PC-9 (cell line): ENCODE measurements at regions not wholly inside any gene's neighbourhood (a gene's known extent, or its start where the extent isn't known, plus 50 kb on each side); places are given as distances from the start of the nearest gene placed in this dataset.

ENCODE experiments used
- BruUV-seq: library from RNA; stranded (reverse); fragments of 400-500 nt; replicated peaks from 2 replicates; lab custom pipeline; 2021; lab: Mats Ljungman, UMichigan
- CTCF ChIA-PET: fragments of 300-600 bp; sonication (Branson Sonifier 250); formaldehyde crosslinking; loops from one replicate; lab custom pipeline; 2022; ENCODE audit warnings: antibody characterized with exemption; lab: Charles Lee
- POLR2A ChIA-PET: fragments of 300-600 bp; sonication (Branson Sonifier 250); formaldehyde crosslinking; loops from one replicate; lab custom pipeline; 2022; ENCODE audit warnings: antibody characterized with exemption; ENCODE audit not compliant: unreplicated experiment; lab: Charles Lee
- DNase-seq, 2 experiments: peaks; one replicate each; pipeline versions ENCODE4 v3.0.0 to v3.0.0-alpha.2; 2015 to 2022; ENCODE audit warnings: mixed read lengths in 1 of 2
- H2AFZ ChIP-seq: fragments of 200-600 bp; sonication (generic); 2 replicates; pipeline ENCODE4 v1.8.1; 2017; ENCODE audit warnings: antibody characterized with exemption
- H3F3A ChIP-seq: fragments of 200-600 bp; sonication (generic); 2 replicates; pipeline ENCODE4 v1.8.1; 2017; ENCODE audit warnings: antibody characterized with exemption, mild to moderate bottlenecking, low read depth; ENCODE audit not compliant: insufficient read depth
- H3K27ac ChIP-seq: fragments of 200-600 bp; sonication (generic); 2 replicates; pipeline ENCODE4 v1.6.1; 2016; ENCODE audit warnings: mixed run types
- H3K27me3 ChIP-seq: fragments of 200-600 bp; sonication (generic); 2 replicates; pipeline ENCODE4 v1.6.1; 2016; ENCODE audit warnings: low read depth, mixed run types; ENCODE audit not compliant: insufficient read depth
- H3K36me3 ChIP-seq: fragments of 200-600 bp; sonication (generic); 2 replicates; pipeline ENCODE4 v1.6.1; 2016; ENCODE audit warnings: low read depth, mixed run types
- H3K4me1 ChIP-seq: fragments of 200-600 bp; sonication (generic); replicated peaks from 2 replicates; pipeline ENCODE4 v1.6.1; 2016; ENCODE audit warnings: mixed run types; ENCODE audit not compliant: insufficient read depth
- H3K4me2 ChIP-seq: fragments of 200-600 bp; sonication (generic); 2 replicates; pipeline ENCODE4 v1.6.1; 2017; ENCODE audit warnings: mixed run types
- H3K4me3 ChIP-seq: fragments of 200-600 bp; sonication (generic); 2 replicates; pipeline ENCODE4 v1.6.1; 2016; ENCODE audit warnings: mixed run types
- H3K79me2 ChIP-seq: fragments of 200-600 bp; sonication (generic); 2 replicates; pipeline ENCODE4 v1.6.1; 2017; ENCODE audit warnings: low read depth, mixed run types
- H3K9me2 ChIP-seq: fragments of 200-600 bp; sonication (generic); 2 replicates; pipeline ENCODE4 v1.8.1; 2017; ENCODE audit warnings: mild to moderate bottlenecking; ENCODE audit not compliant: insufficient read depth
- H3K9me3 ChIP-seq: fragments of 200-600 bp; sonication (generic); 2 replicates; pipeline ENCODE4 v1.8.1; 2016; ENCODE audit warnings: low read depth; ENCODE audit not compliant: insufficient read depth
- H4K20me1 ChIP-seq: fragments of 200-600 bp; sonication (generic); 2 replicates; pipeline ENCODE4 v1.8.1; 2017; ENCODE audit not compliant: insufficient read depth
- CTCF ChIP-seq: fragments of 200-600 bp; sonication (generic); conservative IDR thresholded peaks from 2 replicates; pipeline ENCODE4 v1.6.1; 2017; ENCODE audit warnings: mixed run types, antibody characterized with exemption, mild to moderate bottlenecking, moderate library complexity
- EZH2 ChIP-seq: fragments of 200-600 bp; sonication (generic); IDR thresholded peaks from 2 replicates; pipeline ENCODE4 v1.8.0; 2017; ENCODE audit warnings: antibody characterized with exemption, low read depth
- intact Hi-C: fragments of 100-400 bp; cut with micrococcal nuclease; formaldehyde crosslinking; loops from one replicate; pipeline ENCODE4 v1.10.0; 2022; ENCODE audit not compliant: unreplicated experiment

- H3K9me2 ChIP-seq = no peaks in the 10 kb centered on the region
- TF ChIP-seq EZH2 (no peak), CTCF (no peak)
- H3F3A ChIP-seq = no peaks in the 10 kb centered on the region
- no peaks in the 10 kb centered on the region for H3K79me2 ChIP-seq
- H3K36me3 ChIP-seq = no peaks in the 10 kb centered on the region
- intact Hi-C loops = no loop called here
- CTCF ChIA-PET = no interaction called here
- H4K20me1 ChIP-seq = no peaks in the 10 kb centered on the region
- H3K4me2 ChIP-seq = no peak overlapping the region
- no TSS peak for BruUV-seq
- H3K9me3 ChIP-seq = no peaks in the 10 kb centered on the region
- H2AFZ ChIP-seq = no peak overlapping the region
- DNase-seq = no peak
- H3K4me3 ChIP-seq = no peak overlapping the region
- H3K27ac ChIP-seq = no peak overlapping the region
- no peaks in the 10 kb centered on the region for H3K4me1 ChIP-seq
- POLR2A ChIA-PET = no interaction called here
- 0 out of 2 replicates have a peak, but pooled peaks cover 3% of the 10 kb centered on the region for H3K27me3 ChIP-seq
Measured at GRCh38 chr20:42007251-42007650, 389.1 kb upstream of the CHD6 start.

DNA sequence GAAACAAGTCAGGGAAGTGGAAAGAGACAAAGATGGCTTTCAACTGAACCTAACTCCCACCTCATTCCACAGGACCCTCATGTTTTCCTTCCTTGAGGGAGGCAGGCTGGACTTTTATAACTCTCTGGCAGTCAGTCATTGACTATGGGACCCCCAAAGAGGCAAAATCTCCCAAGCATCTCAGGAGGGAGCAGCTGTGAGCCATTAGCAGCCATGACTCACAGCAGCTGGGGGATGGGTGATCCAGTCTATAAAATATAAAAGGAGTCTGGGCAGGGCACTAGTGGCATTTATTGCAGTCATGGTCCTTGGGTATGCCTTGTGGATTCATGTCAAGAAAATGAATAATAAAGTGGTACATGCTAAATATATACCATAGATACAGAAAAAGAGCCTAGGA lies 387.0 kb upstream of the CHD6 start:
- no peak overlapping the region for H2AFZ ChIP-seq
- H3K9me3 ChIP-seq = no peaks in the 10 kb centered on the region
- no peak overlapping the region for H3K4me3 ChIP-seq
- no peak overlapping the region for H3K4me2 ChIP-seq
- H3K4me1 ChIP-seq = no peaks in the 10 kb centered on the region
- no peaks in the 10 kb centered on the region for H4K20me1 ChIP-seq
- H3K27me3 ChIP-seq = 0 out of 2 replicates have a peak, but pooled peaks cover 3% of the 10 kb centered on the region
- intact Hi-C loops = no loop called here
- no peaks in the 10 kb centered on the region for H3K36me3 ChIP-seq
- no peaks in the 10 kb centered on the region for H3K79me2 ChIP-seq
- ChIA-PET CTCF (no interaction called here), POLR2A (interaction anchor here (0.7 kb wide), 1 partner anchor 96 kb away, joined by 3 read pairs; no protein-coding TSS in a partner anchor)
- H3K9me2 ChIP-seq = no peaks in the 10 kb centered on the region
- no peaks in the 10 kb centered on the region for H3F3A ChIP-seq
- TF ChIP-seq EZH2 (no peak), CTCF (no peak)
- DNase-seq = no peak
- no TSS peak for BruUV-seq
- H3K27ac ChIP-seq = no peak overlapping the region

- Histone ChIP-seq H4K20me1 (no peaks in the 10 kb centered on the region), H3K9me2 (no peaks in the 10 kb centered on the region), H3K79me2 (no peaks in the 10 kb centered on the region), H3K4me1 (no peaks in the 10 kb centered on the region), H3K36me3 (no peaks in the 10 kb centered on the region), H3K27me3 (0 out of 2 replicates have a peak, but pooled peaks cover 3% of the 10 kb centered on the region), H3K4me3 (no peak overlapping the region), H3K9me3 (no peaks in the 10 kb centered on the region), H3K27ac (no peak overlapping the region), H2AFZ (no peak overlapping the region), H3F3A (no peaks in the 10 kb centered on the region), H3K4me2 (no peak overlapping the region)
- TF ChIP-seq CTCF (no peak), EZH2 (no peak)
- ChIA-PET POLR2A (no interaction called here), CTCF (interaction anchor here (0.7 kb wide), 1 partner anchor 265 kb away, joined by 9 read pairs; no protein-coding TSS in a partner anchor)
- no peak for DNase-seq
- intact Hi-C loops = no loop called here
- no TSS peak for BruUV-seq
Measured at GRCh38 chr20:42003380-42003779, 385.2 kb upstream of the CHD6 start.
